KOPT-K1 (cell line): ENCODE measurements at regions not wholly inside any gene's neighbourhood (a gene's known extent, or its start where the extent isn't known, plus 50 kb on each side); places are given as distances from the start of the nearest gene placed in this dataset.
"Not testable (repeated sequence)": the region's sequence is repeated elsewhere in the genome, so short reads cannot be mapped to it uniquely, and the experiment has no call there.

Source experiments
- H3K27ac ChIP-seq: fragments of 200-600 bp; sonication (generic); 2 replicates; pipeline ENCODE4 v1.5.1; 2016; ENCODE audit warnings: antibody characterized with exemption, mild to moderate bottlenecking, low read depth, low read length; ENCODE audit not compliant: poor library complexity, severe bottlenecking
- H3K36me3 ChIP-seq: fragments of 200-600 bp; sonication (generic); 2 replicates; pipeline ENCODE4 v1.5.1; 2017; ENCODE audit warnings: antibody characterized with exemption, mild to moderate bottlenecking, low read length, moderate library complexity; ENCODE audit not compliant: insufficient read depth
- H3K9me3 ChIP-seq: fragments of 200-600 bp; sonication (generic); 2 replicates; pipeline ENCODE4 v1.5.1; 2017; ENCODE audit warnings: antibody characterized with exemption, low read length, mild to moderate bottlenecking; ENCODE audit not compliant: insufficient read depth, poor library complexity, severe bottlenecking

- no peaks in the 10 kb centered on the region for H3K9me3 ChIP-seq
- H3K27ac ChIP-seq = no peak overlapping the region
- H3K36me3 ChIP-seq = no peaks in the 10 kb centered on the region
Observed at GRCh38 chr18:1014509-1014908, 109.8 kb downstream of the ADCYAP1 start.

DNA sequence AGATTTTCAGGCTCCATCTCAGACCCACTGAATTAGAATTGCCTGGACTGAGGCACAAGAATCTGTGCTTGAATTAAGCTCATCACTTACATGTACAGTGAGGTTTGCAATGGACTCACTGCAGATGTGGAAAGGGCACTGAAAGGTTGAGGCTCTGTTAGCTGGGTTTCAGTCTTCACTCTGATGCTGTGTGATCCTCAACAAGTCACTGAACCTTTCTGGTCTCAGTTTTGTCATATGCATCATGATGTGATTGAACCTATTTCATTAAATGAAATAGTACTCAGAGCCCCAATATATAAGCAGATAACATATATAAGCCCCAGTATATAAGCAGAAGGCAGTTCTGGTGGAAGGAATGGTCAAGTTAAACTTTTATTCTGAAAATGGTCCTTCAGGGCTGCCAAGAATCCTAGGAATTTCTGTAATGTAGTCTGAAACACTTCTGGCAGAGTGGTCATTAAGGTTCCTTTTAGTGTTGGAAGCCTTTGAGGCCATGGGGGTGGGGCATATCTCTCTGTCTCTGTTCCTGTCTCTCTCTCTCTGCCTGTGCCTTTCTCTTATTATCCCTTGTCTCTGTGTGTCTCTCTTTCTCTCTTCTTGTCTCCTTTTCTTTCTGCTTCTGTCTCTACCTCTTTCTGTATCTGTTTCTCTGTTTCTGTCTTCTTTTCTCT lies 110.4 kb downstream of the ADCYAP1 start:
- H3K36me3 ChIP-seq = no peaks in the 10 kb centered on the region
- H3K9me3 ChIP-seq = no peaks in the 10 kb centered on the region
- H3K27ac ChIP-seq = no peak overlapping the region

DNA sequence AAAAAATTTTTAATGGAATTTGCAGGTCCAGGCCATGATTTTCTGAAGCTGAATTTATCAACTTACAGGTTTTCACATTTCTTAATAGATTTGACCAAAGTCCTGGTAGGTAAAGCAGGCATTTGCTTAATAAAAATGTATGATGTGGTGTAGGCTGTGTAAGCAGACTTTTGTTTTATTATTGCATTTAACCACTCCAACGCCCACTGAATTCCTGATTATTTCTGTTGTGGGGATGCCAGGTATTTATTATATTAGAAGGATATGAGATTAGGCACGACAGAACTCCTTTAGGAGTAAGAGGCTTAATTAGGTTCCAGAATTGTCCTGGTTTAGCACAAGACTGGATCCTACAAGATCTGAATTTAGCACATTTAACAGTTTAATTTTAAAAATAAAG lies 111.1 kb downstream of the ADCYAP1 start:
- no peak overlapping the region for H3K27ac ChIP-seq
- H3K9me3 ChIP-seq = no peaks in the 10 kb centered on the region
- no peaks in the 10 kb centered on the region for H3K36me3 ChIP-seq

DNA sequence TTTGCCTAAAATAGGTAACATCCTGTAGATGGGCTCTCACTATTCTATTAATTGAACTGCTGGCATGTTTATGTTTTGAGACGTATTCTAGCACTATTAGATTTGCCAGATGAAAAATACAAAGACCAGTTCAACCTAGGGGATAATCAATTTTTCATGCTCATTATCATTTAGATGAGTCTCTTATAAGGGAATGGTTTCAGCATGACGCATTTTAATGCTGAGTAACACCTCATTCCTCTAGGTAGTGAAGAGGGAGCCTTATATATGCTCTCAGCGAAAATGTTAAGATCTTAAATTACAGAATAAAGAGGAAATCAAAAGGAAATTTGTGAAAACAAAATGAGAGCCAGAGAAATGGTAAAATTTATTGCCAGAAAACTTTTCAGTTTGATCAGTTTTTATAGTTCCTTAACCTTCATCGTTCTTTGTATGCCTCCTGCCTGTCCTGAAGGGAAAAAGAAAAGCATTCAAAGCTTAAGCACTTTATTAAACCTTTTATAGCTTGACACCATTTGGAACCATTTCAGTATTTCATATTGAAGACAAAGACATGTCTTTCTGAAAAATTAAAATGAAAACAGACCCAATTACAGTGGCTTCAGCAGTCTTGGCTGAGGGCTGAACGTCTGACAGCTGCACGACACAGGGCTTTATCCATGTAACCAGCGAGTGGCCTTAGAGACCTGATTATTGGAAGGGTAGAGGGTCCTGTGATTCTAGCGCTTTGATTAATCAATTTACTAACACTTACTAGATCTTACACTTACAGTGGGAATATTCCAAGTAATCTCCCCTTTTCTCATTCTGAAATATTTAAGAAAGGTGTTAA lies 112.8 kb downstream of the ADCYAP1 start:
- H3K36me3 ChIP-seq = no peaks in the 10 kb centered on the region

DNA sequence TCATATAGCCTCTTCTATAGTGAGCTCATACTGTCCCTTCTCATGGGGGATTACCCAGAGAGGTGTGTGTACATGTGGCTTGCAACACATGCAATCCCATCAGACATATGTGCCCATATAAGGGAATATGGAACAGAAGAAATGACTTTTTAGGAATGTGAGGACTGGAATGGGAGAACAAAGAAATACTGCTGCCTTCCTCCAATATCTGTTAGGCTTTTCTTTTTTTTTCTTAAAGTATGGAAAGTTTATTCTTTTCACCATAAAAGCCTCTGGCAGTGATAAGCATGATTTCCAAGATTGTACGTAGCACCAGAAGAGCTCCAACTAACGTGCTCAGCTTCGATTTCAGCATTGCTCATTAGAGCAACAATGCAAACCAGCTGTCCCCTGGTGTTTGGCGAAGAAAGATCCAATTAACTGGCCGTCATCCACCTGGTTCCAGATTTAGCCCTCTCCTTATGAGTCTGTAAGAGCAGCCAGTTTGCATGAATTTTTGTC lies 113.6 kb downstream of the ADCYAP1 start:
- H3K27ac ChIP-seq = no peak overlapping the region
- H3K9me3 ChIP-seq = no peaks in the 10 kb centered on the region
- no peaks in the 10 kb centered on the region for H3K36me3 ChIP-seq

More for the DNA sequence above, 112.8 kb downstream of the ADCYAP1 start:
- no peak overlapping the region for H3K27ac ChIP-seq
- no peaks in the 10 kb centered on the region for H3K9me3 ChIP-seq

DNA sequence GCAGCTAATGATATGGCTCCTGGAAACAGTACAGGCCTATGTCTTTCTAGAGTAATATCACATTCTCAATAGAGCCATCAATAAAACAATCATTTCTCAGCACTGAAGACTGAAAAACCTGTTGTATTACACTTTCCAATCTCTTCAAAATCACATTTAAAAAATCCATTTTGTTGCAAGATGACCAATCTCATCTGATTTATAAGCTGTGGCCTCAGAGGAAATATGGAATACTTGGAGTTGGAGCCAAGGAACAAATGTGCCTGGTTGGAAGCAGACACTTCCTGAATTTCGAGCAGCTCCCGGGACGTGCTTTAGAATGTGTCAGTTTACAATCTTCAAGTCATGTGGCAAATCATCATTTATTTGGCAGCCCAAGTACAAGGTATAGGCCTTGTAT lies 114.5 kb downstream of the ADCYAP1 start:
- no peaks in the 10 kb centered on the region for H3K9me3 ChIP-seq
- H3K27ac ChIP-seq = no peak overlapping the region
- no peaks in the 10 kb centered on the region for H3K36me3 ChIP-seq

DNA sequence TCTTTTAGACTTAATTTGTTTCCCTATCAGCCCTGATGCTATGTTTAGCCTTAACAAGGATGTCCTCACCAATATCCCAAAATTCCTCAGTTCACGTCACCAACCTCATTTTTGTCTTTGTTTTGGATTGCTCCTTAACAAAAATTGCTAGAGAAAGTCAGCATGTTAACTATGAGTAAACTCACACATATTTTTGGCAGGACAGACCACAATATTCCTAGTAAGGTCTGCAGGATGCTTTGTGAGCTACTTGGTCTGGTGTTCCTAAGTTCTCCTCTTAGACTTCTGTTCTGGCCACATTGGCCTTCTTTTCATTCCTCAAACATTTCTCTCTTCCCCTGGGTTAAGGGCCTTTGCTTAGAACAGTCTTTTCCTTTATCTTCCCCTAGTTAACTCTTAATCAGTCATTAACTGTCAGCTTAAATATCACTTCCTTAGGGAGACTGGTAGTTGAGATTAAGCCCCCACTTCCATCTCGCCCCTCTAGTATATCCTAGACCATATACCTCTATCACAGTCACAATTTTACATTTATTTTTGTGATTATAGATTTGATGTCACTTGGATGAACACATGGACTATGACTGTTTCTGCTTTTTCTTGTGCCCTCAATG lies 116.2 kb downstream of the ADCYAP1 start:
- H3K36me3 ChIP-seq = no peaks in the 10 kb centered on the region
- H3K27ac ChIP-seq = no peak overlapping the region
- no peaks in the 10 kb centered on the region for H3K9me3 ChIP-seq

GRCh38 chr18:1026930-1027329 lies 122.3 kb downstream of the ADCYAP1 start:
- no peak overlapping the region for H3K27ac ChIP-seq
- H3K9me3 ChIP-seq = no peaks in the 10 kb centered on the region
- no peaks in the 10 kb centered on the region for H3K36me3 ChIP-seq

DNA sequence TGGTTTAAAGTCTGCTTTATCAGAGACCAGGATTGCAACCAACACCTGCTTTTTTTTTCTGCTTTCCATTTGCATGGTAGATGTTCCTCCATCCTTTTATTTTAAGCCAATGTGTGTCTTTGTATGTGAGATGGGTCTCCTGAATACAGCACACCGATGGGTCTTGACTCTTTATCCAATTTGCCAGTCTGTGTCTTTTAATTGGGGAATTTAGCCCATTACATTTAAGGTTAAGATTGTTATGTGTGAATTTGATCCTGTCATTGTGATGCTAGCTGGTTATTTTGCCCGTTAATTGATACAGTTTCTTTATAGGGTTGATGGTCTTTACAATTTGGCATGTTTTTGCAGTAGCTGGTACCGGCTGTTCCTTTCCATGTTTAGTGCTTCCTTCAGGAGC lies 128.4 kb downstream of the ADCYAP1 start:
- H3K9me3 ChIP-seq, H3K27ac ChIP-seq, H3K36me3 ChIP-seq: not testable (repeated sequence)

DNA sequence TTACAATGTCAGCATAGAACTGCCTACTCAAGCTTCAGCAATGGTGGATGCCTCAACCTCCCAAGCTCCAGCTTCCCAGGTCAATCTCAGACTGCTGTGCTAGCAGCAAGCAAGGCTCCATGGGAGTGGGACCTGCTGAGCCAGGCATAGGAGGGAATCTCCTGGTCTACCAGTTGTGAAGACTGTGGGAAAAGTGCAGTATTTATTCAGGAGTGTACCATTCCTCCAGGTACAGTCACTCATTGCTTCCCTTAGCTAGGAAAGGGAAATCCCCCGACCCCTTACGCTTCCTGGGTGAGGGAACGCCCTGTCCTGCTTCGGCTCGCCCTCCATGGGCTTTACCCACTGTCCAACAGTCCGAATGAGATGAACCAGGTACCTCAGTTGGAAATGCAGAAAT lies 130.3 kb downstream of the ADCYAP1 start:
- Histone ChIP-seq H3K27ac (no peak overlapping the region), H3K36me3 (no peaks in the 10 kb centered on the region), H3K9me3 (no peaks in the 10 kb centered on the region)

- Histone ChIP-seq H3K9me3 (no peaks in the 10 kb centered on the region), H3K27ac (no peak overlapping the region)
Observed at GRCh38 chr18:1036926-1037325, 132.3 kb downstream of the ADCYAP1 start.

GRCh38 chr18:1037776-1038175 lies 133.1 kb downstream of the ADCYAP1 start:
- Histone ChIP-seq H3K27ac (no peak overlapping the region), H3K9me3 (no peaks in the 10 kb centered on the region), H3K36me3 (no peaks in the 10 kb centered on the region)

More at GRCh38 chr18:1036926-1037325, 132.3 kb downstream of the ADCYAP1 start:
- H3K36me3 ChIP-seq = no peaks in the 10 kb centered on the region

DNA sequence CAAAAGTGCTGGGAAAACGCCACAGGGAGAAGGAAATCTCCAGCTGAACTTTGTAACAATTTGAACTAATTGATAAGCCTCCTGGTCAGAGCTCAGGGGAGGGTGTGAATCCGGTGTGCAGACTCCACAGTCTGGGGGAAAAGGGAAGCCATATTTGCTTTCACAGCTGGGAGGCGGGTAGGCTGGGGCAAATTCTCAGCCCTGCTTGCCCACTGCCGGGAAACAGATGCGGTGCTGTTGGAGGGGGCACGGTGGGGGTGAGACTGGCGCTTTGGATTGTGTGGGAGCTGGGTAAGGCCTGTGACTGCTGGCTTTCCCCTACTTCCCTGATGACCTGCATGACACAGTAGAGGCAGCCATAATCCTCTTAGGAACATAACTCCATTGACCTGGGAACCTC lies 134.8 kb downstream of the ADCYAP1 start:
- H3K9me3 ChIP-seq = no peaks in the 10 kb centered on the region
- H3K27ac ChIP-seq = no peak overlapping the region
- H3K36me3 ChIP-seq = no peaks in the 10 kb centered on the region

DNA sequence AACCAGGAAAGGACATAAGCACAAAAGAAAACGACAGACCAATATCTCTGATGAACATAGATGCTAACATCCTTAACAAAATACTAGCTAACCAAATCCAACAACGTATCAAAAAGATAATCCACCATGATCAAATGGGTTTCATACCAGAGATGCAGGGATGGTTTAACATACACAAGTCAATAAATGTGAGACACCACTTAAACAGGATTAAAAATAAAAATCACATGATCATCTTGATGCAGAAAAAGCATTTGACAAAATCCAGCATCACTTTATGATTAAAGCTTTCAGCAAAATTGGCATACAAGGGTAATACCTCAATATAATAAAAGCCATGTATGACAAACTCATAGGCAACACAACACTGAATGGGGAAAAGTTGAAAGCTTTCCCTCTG lies 138.4 kb downstream of the ADCYAP1 start:
- not testable (repeated sequence) for H3K36me3 ChIP-seq, H3K9me3 ChIP-seq, H3K27ac ChIP-seq

DNA sequence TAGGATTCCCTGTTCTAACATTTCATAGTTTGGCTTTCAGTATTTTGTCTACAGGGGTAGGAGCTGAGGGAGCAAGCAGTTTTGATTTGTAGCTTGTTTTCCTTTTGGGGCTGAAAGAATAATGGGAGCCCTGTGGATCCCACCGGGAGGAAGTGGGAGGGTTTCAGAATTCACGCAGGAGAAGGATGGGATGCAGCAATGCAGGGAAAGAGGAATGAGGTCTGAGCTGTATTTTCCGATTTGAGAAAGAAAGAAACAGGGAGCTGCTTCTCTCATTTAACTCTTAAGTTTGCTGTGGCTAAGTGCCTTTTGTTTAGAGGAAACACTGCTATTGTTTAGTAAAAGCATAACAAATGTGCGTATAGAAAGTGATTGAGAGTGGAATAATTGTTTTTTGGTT lies 141.0 kb downstream of the ADCYAP1 start:
- Histone ChIP-seq H3K27ac (no peak overlapping the region), H3K36me3 (no peaks in the 10 kb centered on the region), H3K9me3 (no peaks in the 10 kb centered on the region)
